HG02642 (cell line): ENCODE measurements at regions not wholly inside any gene's neighbourhood (a gene's known extent, or its start where the extent isn't known, plus 50 kb on each side); places are given as distances from the start of the nearest gene placed in this dataset.
"Not testable (repeated sequence)": the region's sequence is repeated elsewhere in the genome, so short reads cannot be mapped to it uniquely, and the experiment has no call there.

ENCODE experiments used
- ATAC-seq: cut with Tn5 transposase; IDR thresholded peaks from one replicate; pipeline ENCODE4 v1.9.1; 2021; ENCODE audit warnings: mild to moderate bottlenecking; ENCODE audit not compliant: unreplicated experiment, poor library complexity

- ATAC-seq = no peak
These were observed 297.8 kb downstream of the RPS24 start for GRCh38 chr10:78331391-78331922.

GRCh38 chr10:78332012-78332411, 298.3 kb downstream of the RPS24 start:
- no peak for ATAC-seq

GRCh38 chr10:78332657-78333056, 299.0 kb downstream of the RPS24 start:
- no peak for ATAC-seq

- no peak for ATAC-seq
These were observed 299.9 kb downstream of the RPS24 start for GRCh38 chr10:78333362-78334143.

GRCh38 chr10:78335371-78335690, 301.7 kb downstream of the RPS24 start:
- ATAC-seq = no peak

GRCh38 chr10:78335691-78336401, 302.2 kb downstream of the RPS24 start:
- ATAC-seq = no peak

- no peak for ATAC-seq
These were observed 302.7 kb downstream of the RPS24 start for GRCh38 chr10:78336402-78336791.

- no peak for ATAC-seq
These were observed 303.4 kb downstream of the RPS24 start for GRCh38 chr10:78337016-78337415.

GRCh38 chr10:78337646-78338391, 304.2 kb downstream of the RPS24 start:
- no peak for ATAC-seq

- no peak for ATAC-seq
These were observed 305.1 kb downstream of the RPS24 start for GRCh38 chr10:78338717-78339116.

- no peak for ATAC-seq
These were observed 305.6 kb downstream of the RPS24 start for GRCh38 chr10:78339251-78339650.

- no peak for ATAC-seq
These were observed 308.4 kb downstream of the RPS24 start for GRCh38 chr10:78341953-78342614.

- ATAC-seq = no peak
These were observed 309.4 kb downstream of the RPS24 start for GRCh38 chr10:78342827-78343653.

- not testable (repeated sequence) for ATAC-seq
These were observed 310.6 kb downstream of the RPS24 start for GRCh38 chr10:78344257-78344656.

GRCh38 chr10:78345515-78345914, 311.9 kb downstream of the RPS24 start:
- ATAC-seq = not testable (repeated sequence)

GRCh38 chr10:78346721-78347120, 313.1 kb downstream of the RPS24 start:
- no peak for ATAC-seq

- no peak for ATAC-seq
These were observed 314.9 kb downstream of the RPS24 start for GRCh38 chr10:78348411-78349164.

GRCh38 chr10:78349165-78349516, 315.5 kb downstream of the RPS24 start:
- no peak for ATAC-seq
